ENCODE measurements at regions not wholly inside any gene's neighbourhood (a gene's known extent, or its start where the extent isn't known, plus 50 kb on each side); places are given as distances from the start of the nearest gene placed in this dataset.
"Not testable (repeated sequence)": the region's sequence is repeated elsewhere in the genome, so short reads cannot be mapped to it uniquely, and the experiment has no call there.

GRCh38 chr12:97005174-97005573 lies 98.1 kb downstream of the NEDD1 start:
- ATAC-seq (no peak), DNase-seq (no peak)

GRCh38 chr12:97005646-97006045 lies 98.6 kb downstream of the NEDD1 start:
- ATAC-seq (no peak), DNase-seq (no peak)

GRCh38 chr12:97006585-97006984 lies 99.5 kb downstream of the NEDD1 start:
- no peak for DNase-seq
- ATAC-seq: no peak

- ATAC-seq: no peak
- no peak for DNase-seq
Observed at GRCh38 chr12:97016163-97016562, 109.1 kb downstream of the NEDD1 start.

- no peak for ATAC-seq
- no peak for DNase-seq
Observed at GRCh38 chr12:97017213-97017612, 110.2 kb downstream of the NEDD1 start.

- ATAC-seq (no peak), DNase-seq (no peak)
Observed at GRCh38 chr12:97022536-97023230, 115.6 kb downstream of the NEDD1 start.

- no peak for DNase-seq
Observed at GRCh38 chr12:97024393-97024792, 117.3 kb downstream of the NEDD1 start.

GRCh38 chr12:97026901-97027300 lies 119.8 kb downstream of the NEDD1 start:
- no peak for DNase-seq

More at GRCh38 chr12:97024393-97024792, 117.3 kb downstream of the NEDD1 start:
- ATAC-seq: no peak

DNA sequence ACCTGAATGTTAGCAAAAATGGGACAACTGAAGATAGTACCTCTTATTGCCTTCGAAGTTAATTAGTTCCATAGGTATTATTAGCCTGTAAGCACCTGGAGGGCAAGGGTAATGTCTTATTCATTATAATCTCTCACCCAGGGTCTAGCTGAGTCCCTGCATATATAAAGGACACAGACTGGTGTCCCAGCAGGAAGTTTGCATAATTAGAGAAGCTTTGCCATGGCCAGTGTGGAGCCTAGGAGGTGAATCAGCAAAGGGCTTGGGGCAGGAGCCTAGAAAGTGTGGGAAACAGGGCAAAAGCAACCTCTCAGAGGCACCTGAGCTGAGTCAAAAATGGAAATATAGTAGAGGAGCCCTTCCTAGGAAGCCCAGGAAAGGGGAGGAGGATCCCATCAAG lies 120.4 kb downstream of the NEDD1 start:
- ATAC-seq: no peak
- no peak for DNase-seq

More at GRCh38 chr12:97026901-97027300, 119.8 kb downstream of the NEDD1 start:
- no peak for ATAC-seq

DNA sequence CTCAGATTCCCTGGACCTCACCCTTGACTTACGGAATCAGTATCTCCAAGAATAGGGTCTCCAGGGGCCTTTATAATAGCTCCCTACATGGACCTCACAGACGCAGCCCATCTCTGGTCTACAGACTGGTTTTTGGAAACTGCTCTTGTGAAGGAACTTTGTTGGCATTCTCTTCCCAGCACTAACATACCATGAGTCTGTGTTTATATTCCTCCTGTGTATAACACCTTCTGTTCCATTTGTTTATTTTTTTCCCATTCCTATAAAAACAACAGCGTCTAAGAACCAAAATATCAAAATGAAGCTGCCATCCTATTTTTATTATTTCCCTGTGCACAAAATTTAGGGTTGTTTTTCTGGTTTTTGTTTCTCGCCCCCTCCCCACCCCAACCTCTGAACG lies 131.1 kb downstream of the NEDD1 start:
- ATAC-seq (no peak), DNase-seq (no peak)

DNA sequence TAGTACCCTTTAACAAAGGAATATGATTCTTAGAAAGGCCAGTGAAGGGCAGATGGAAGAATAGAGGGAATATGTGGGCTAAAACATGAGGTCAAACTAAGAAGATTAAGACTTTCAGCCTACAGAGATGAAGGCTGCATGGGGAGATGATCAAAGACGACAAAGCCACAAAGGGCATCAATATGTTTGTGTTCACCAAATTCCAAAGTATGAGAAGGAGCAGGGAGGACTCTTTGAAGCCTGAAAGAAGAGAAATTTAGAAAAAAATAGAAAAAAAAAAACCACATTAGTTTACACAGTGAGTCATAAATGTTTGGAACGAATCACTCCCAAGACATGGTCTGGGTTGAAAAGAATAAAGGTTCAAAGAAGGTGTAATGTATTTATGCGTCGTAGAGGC lies 131.8 kb downstream of the NEDD1 start:
- no peak for DNase-seq
- ATAC-seq: no peak

GRCh38 chr12:97046901-97047300 lies 139.8 kb downstream of the NEDD1 start:
- no peak for ATAC-seq
- no peak for DNase-seq

GRCh38 chr12:97047361-97047760 lies 140.3 kb downstream of the NEDD1 start:
- no peak for ATAC-seq
- no peak for DNase-seq

DNA sequence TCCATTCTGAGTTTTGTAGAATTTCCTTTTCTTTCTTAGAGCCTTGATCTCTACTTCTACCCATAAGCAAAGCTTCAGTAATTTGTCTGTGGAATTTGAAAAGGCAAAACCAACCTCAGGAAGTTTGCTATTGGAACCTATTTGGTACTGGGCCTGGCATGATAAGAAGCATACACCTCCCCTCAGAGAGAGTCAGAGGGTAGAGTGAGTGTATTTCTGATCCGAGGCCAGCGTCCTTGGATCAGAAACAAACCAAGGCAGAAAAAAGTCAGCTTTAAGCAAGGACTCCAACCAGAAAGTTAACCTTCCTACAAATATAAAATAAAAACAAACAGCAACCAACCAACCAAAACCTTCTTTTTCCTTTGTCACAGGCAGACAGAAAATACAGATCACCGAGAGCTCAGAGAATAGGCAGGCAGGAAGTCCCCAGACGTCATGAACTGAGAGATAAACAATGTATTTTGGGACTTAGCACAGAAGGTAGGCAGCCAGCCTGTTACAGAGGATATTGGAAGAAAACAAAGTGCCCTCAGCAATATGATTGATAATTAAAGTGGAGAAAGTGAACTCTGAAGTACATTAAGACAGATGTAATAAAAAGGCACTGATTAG lies 141.5 kb downstream of the NEDD1 start:
- DNase-seq (no peak), ATAC-seq (no peak)

DNA sequence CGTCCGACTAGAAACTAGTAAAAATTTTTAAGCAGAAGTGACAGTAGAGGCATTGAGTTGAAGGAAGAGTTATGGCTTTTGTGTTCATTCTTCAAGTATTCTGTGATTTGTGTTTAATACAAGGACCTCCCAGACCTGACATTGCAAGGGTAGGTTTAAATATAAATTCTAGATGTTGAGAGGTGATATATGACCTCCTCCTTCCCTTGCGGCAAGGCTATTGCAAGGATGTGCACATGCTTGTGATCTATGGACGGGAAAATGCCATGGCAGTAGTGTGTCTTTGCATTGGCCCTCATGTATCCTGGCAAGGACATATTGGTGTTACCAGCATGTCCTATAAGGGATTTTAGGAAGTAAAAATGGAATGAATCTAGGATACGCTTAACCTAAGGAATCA lies 143.5 kb downstream of the NEDD1 start:
- ATAC-seq: no peak
- DNase-seq: no peak

DNA sequence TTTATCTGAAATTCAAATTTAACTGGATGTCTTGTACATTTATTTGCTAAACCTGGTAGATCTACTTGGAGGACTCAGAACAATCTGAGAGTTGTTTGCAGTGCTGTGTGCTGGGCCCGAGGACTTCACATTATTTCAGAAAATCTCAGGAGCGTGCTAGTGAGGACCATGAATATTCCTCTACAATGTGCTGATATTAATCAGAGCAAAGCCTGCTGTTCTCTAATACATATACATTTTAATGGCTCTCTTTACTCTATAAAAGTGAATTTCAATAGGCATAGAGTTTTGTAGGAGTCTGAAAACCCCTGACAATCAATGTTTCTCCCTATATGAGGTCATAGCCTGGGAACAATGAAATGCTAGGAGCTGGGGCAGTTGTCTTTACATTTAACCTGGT lies 144.3 kb downstream of the NEDD1 start:
- DNase-seq: no peak

GRCh38 chr12:97061171-97061570 lies 154.1 kb downstream of the NEDD1 start:
- ATAC-seq (no peak), DNase-seq (no peak)

More for the DNA sequence above, 144.3 kb downstream of the NEDD1 start:
- no peak for ATAC-seq

GRCh38 chr12:97063292-97063935 lies 156.4 kb downstream of the NEDD1 start:
- ATAC-seq (no peak), DNase-seq (no peak)

DNA sequence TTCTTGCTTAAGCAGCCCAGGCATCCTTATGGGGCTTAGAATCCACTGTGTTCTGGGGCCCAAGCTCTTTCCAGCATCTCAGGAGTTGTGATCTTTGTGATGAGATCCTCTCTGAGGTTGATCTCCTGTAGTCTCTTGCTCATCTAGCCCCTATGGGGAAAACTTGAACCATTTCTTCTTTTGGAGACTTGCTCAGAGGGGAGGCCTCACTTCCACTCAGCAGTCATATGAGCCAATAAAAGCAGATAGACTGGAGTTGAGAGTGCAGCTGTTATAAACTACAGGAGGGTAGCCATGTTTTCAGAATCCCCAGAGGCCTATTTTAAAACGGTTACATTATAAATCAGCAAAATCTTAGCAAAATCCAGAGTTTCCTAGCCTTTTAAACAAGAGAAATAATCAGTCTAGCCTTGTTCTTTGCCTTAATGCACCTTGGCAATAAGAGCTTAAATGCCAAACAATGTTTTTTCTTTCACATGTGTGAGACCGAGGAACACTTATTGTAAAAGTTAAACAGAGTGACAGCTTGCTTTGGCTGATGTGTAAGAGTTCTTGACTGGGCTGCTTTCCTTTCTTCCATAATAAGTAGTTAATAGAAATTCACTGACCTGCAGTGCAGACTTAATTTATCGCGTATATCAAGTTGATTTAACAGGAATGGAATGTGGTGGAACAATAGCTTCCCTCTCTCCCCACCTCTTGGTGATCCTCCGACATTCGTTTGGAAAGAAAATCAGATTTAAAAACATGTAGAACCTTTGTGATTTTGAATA lies 168.3 kb downstream of the NEDD1 start:
- ATAC-seq (no peak), DNase-seq (no peak)

DNA sequence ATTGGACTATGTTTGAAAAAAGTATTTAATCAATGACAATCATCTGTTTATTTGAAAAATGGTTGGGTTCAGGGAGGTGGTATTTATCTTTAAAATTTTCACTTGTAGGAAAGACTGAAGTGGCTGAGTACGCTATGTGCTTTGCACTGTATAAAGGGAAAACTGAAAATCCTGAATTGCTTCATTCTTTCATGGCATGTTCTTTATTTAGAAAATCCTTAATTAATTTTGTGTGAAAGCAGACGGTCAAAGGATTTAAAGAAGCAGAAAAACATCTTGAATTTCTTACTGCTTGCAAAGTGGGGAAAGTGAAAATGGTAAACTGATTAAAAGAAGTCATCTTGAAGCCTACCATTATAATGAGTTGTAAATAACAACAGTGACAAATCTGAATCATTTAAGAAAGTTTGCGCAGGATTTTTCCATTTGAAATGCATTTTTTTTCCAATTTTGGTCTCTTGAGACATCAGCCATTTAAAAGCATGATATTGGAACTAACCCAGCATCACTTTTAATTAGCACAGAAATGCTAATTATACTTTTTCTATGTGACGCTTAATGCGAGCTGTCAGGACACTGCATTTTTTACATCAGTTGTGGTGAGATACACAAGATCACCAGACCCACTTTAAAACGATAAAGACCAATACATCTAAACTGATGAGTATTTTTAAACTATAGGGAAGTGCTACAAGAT lies 169.0 kb downstream of the NEDD1 start:
- ATAC-seq (no peak), DNase-seq (no peak)

DNA sequence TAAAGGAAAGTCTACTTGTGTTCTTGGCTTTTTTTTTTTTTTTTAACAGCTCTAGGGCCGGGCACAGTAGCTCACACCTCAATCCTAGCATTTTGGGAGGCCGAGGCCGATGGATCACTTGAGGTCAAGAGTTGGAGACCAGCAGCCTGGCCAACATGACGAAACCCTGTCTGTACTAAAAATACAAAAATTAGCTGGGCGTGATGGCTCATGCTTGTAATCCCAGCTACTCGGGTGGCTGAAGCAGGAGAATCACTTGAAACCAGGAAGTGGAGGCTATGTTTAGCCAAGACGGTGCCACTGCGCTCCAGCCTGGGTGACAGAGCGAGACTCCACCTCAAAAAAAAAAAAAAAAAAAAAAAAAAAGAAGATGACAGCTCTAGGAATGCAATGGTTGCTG lies 169.9 kb downstream of the NEDD1 start:
- DNase-seq, ATAC-seq: not testable (repeated sequence)

DNA sequence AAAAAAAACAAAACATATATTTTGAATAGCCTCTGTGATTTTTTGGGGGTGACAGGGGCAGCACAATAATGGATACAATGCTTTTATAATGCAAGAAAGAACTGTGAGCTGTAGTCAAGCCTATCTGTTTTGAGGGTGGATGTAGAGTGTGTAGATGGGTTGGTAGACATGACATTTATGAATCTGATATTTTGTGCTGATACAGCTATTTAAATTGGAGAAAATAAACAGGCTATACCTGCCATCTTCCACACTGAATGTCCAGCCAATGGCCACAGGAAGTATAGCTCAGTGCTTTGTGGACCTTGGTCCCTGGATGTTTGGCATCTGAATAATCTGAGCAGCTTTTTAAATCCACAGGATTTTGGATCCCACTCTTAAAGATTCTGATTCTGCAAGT lies 175.0 kb downstream of the NEDD1 start:
- ATAC-seq (no peak), DNase-seq (no peak)

Data from stimulated activated naive CD8-positive, alpha-beta T cell treated with anti-CD3 and anti-CD28 coated beads, Interleukin-15, Interleukin-2, amounts not matched to agents 100 U/mL and 50 U/mL, for 24 hours (primary cell).